K562 (cell line): ENCODE measurements at regions not wholly inside any gene's neighbourhood (a gene's known extent, or its start where the extent isn't known, plus 50 kb on each side); places are given as distances from the start of the nearest gene placed in this dataset.

Experiments
- ATAC-seq: fragments of 200-7000 bp; cut with Tn5 transposase; 3 replicates; pipeline ENCODE4 v1.9.1; 2020; ENCODE audit warnings: moderate library complexity
- BruUV-seq: library from RNA; stranded (reverse); fragments of 400-500 nt; replicated peaks from 2 replicates; lab custom pipeline; 2021; lab: Mats Ljungman, UMichigan
- CTCF ChIA-PET: fragments of 300-600 bp; formaldehyde crosslinking; extraction: SDS; loops from one replicate; lab custom pipeline; 2021; ENCODE audit warnings: low intra/inter-chr PET ratio; lab: Yijun Ruan, JAX
- POLR2A ChIA-PET: fragments of 300-600, 350-650 bp; sonication (Branson Sonifier 250); formaldehyde crosslinking; extraction: SDS; loops from one replicate; lab custom pipeline; 2021; ENCODE audit warnings: antibody characterized with exemption, inconsistent platforms; lab: Yijun Ruan, JAX
- DNase-seq, 4 experiments: peaks; one replicate each; pipeline versions ENCODE4 v3.0.0 to v3.0.0-alpha.2; 2011 to 2018; ENCODE audit warnings: low spot score in 3 of 4, mixed read lengths in 3 of 4; ENCODE audit errors: extremely low read depth in 1 of 4
- FAIRE-seq: peaks from 2 replicates; lab custom pipeline; 2011; peaks lifted over from hg19 to GRCh38; lab: Jason Lieb, UNC
- H2AFZ ChIP-seq: 2 replicates; pipeline ENCODE4 v1.6.0; 2011; ENCODE audit warnings: low read depth, low read length, control low read depth, inconsistent platforms
- H3K27ac ChIP-seq: fragments of 200-600 bp; 3 replicates; pipeline ENCODE4 v1.8.0; 2011; ENCODE audit warnings: low read depth, mild to moderate bottlenecking, control low read depth, inconsistent platforms, low read length, moderate library complexity, mixed read lengths; ENCODE audit errors: extremely low read depth
- H3K27me3 ChIP-seq, 2 experiments: fragments of 300-600 bp in 1 of 2; 2 replicates in 1 of 2; 3 replicates in 1 of 2; pipeline versions ENCODE4 v1.6.0 to v1.8.0; 2011; ENCODE audit warnings: inconsistent platforms in 2 of 2, low read length in 2 of 2, mild to moderate bottlenecking in 1 of 2, mixed read lengths in 1 of 2, moderate library complexity in 1 of 2; ENCODE audit not compliant: control insufficient read depth in 2 of 2, insufficient read depth in 2 of 2
- H3K36me3 ChIP-seq: fragments of 300-600 bp; 3 replicates; pipeline ENCODE4 v1.8.0; 2011; ENCODE audit warnings: mild to moderate bottlenecking, low read length, inconsistent platforms; ENCODE audit not compliant: control insufficient read depth, insufficient read depth
- H3K4me1 ChIP-seq, 2 experiments: fragments of 200-600 bp in 1 of 2; replicated peaks in 1 of 2; 2 replicates in 1 of 2; 3 replicates in 1 of 2; pipeline versions ENCODE4 v1.5.1 to v1.8.0; 2011; ENCODE audit warnings: inconsistent platforms in 2 of 2, low read length in 2 of 2, mild to moderate bottlenecking in 1 of 2, mixed read lengths in 1 of 2, moderate library complexity in 1 of 2; ENCODE audit not compliant: control insufficient read depth in 2 of 2, insufficient read depth in 2 of 2
- H3K4me2 ChIP-seq: 2 replicates; pipeline ENCODE4 v1.6.1; 2011; ENCODE audit warnings: low read length, control low read depth, inconsistent platforms, mixed read lengths; ENCODE audit not compliant: insufficient read depth
- H3K4me3 ChIP-seq: fragments of 200-600 bp; sonication (generic), shearing (Covaris generic); 2 replicates; pipeline ENCODE4 v1.5.1; 2016; ENCODE audit warnings: control low read depth, inconsistent platforms
- H3K79me2 ChIP-seq: fragments of 200-600 bp; 3 replicates; pipeline ENCODE4 v1.8.0; 2011; ENCODE audit warnings: low read length, inconsistent platforms; ENCODE audit not compliant: control insufficient read depth, insufficient read depth
- H3K9ac ChIP-seq, 2 experiments: 2 replicates each; pipeline versions ENCODE4 v1.6.0 to v1.6.1; 2011; ENCODE audit warnings: low read depth in 2 of 2, low read length in 2 of 2, control low read depth in 1 of 2, inconsistent platforms in 1 of 2, mild to moderate bottlenecking in 1 of 2, mixed read lengths in 1 of 2; ENCODE audit not compliant: insufficient read depth in 1 of 2
- H3K9me1 ChIP-seq: one replicate; pipeline ENCODE4 v1.6.0; 2011; ENCODE audit warnings: inconsistent platforms, mild to moderate bottlenecking, low read length, moderate library complexity; ENCODE audit not compliant: control insufficient read depth, insufficient read depth
- H3K9me3 ChIP-seq: replicated peaks from 2 replicates; pipeline ENCODE4 v1.5.1; 2011; ENCODE audit warnings: low read depth, low read length, inconsistent platforms; ENCODE audit not compliant: control insufficient read depth, insufficient read depth
- H4K20me1 ChIP-seq: replicated peaks from 2 replicates; pipeline ENCODE4 v1.6.1; 2011; ENCODE audit warnings: low read length, inconsistent platforms, mixed read lengths; ENCODE audit not compliant: control insufficient read depth, insufficient read depth
- CXXC5 ChIP-seq: fragments of 250-450 bp; sonication (Bioruptor Pico); IDR thresholded peaks from 2 replicates; pipeline ENCODE4 v1.8.0; 2022; ENCODE audit warnings: inconsistent platforms, mild to moderate bottlenecking, moderate library complexity
- E2F4 ChIP-seq: sonication (generic); formaldehyde crosslinking; IDR thresholded peaks from 2 replicates; pipeline ENCODE4 v1.8.0; 2022; ENCODE audit warnings: mild to moderate bottlenecking, low read depth, missing genetic modification reagents
- EWSR1 ChIP-seq: fragments of 450-650 bp; IDR thresholded peaks from 2 replicates; pipeline ENCODE4 v1.6.1; 2018; ENCODE audit warnings: borderline replicate concordance, mild to moderate bottlenecking, low read depth, moderate library complexity; ENCODE audit not compliant: partially characterized antibody
- L3MBTL2 ChIP-seq: fragments of 450-650 bp; IDR thresholded peaks from 2 replicates; pipeline ENCODE4 v1.6.1; 2016; ENCODE audit warnings: mild to moderate bottlenecking, moderate library complexity
- MEF2D ChIP-seq: conservative IDR thresholded peaks from 2 replicates; pipeline ENCODE4 v1.6.1; 2016; ENCODE audit warnings: low read depth, missing genetic modification characterization, missing compliant biosample characterization
- NFYB ChIP-seq: IDR thresholded peaks from 2 replicates; pipeline ENCODE4 v1.6.1; 2011; ENCODE audit warnings: mild to moderate bottlenecking, moderate library complexity; ENCODE audit not compliant: insufficient read length; ENCODE audit errors: extremely low read depth
- PHB2 ChIP-seq: fragments of 450-650 bp; IDR thresholded peaks from 2 replicates; pipeline ENCODE4 v1.6.1; 2017; ENCODE audit warnings: low read depth
- PML ChIP-seq: IDR thresholded peaks from 2 replicates; pipeline ENCODE4 v1.6.1; 2012; ENCODE audit warnings: low read length, inconsistent platforms
- RBM39 ChIP-seq: fragments of 200-400 bp; formaldehyde crosslinking; optimal IDR thresholded peaks from 2 replicates; pipeline ENCODE3; 2018; ENCODE audit warnings: low read depth, low read length
- SMAD4 ChIP-seq: fragments of 250-450 bp; sonication (Bioruptor Pico); conservative IDR thresholded peaks from 2 replicates; pipeline ENCODE4 v1.8.0; 2021; ENCODE audit warnings: inconsistent platforms, mild to moderate bottlenecking, moderate library complexity
- TAF1 ChIP-seq: IDR thresholded peaks from 2 replicates; pipeline ENCODE4 v1.6.1; 2011; ENCODE audit warnings: mild to moderate bottlenecking, low read length, moderate library complexity; ENCODE audit not compliant: insufficient read depth, control insufficient read depth, severe bottlenecking; ENCODE audit errors: extremely low read depth
- TAL1 ChIP-seq: fragments of 450-650 bp; IDR thresholded peaks from 2 replicates; pipeline ENCODE4 v1.6.1; 2016; ENCODE audit warnings: mild to moderate bottlenecking
- UBTF ChIP-seq, 2 experiments: IDR thresholded peaks; 2 replicates each; pipeline ENCODE4 v1.6.1; 2012; ENCODE audit warnings: improper control_type of control experiment in 2 of 2, low read depth in 2 of 2, low read length in 2 of 2, borderline replicate concordance in 1 of 2
- ZNF75A ChIP-seq: fragments of 450-650 bp; formaldehyde crosslinking; IDR thresholded peaks from 2 replicates; pipeline ENCODE4 v1.4.0; 2020; ENCODE audit warnings: mild to moderate bottlenecking
- WGBS: fragments of 100-300 bp; shearing (Covaris generic); methylation state at CpG from one replicate; pipeline ENCODE4 v1.1.6; 2016; ENCODE audit warnings: low coverage, mixed read lengths; ENCODE audit not compliant: insufficient coverage; ENCODE audit errors: missing lambda C conversion rate; 5-methylcytosine and 5-hydroxymethylcytosine counted together
- in situ Hi-C: fragments of 300-500 bp; cut with MboI; formaldehyde crosslinking; loops from 4 replicates; pipeline ENCODE4 v1.15.0; 2018; ENCODE audit warnings: inconsistent platforms, mixed read lengths
- intact Hi-C: fragments of 100-400 bp; cut with micrococcal nuclease; formaldehyde crosslinking; loops from 2 replicates; pipeline ENCODE4 v1.14.2; 2022

- in situ Hi-C loops (no loop called here), intact Hi-C loops (no loop called here)
- Histone ChIP-seq H3K9me3 (no peaks in the 10 kb centered on the region), H3K9ac (no peak overlapping the region), H3K4me1 (no peaks in the 10 kb centered on the region), H3K9me1 (no peaks in the 10 kb centered on the region), H3K79me2 (no peaks in the 10 kb centered on the region), H2AFZ (no peak overlapping the region), H3K27ac (no peak overlapping the region), H3K36me3 (no peaks in the 10 kb centered on the region), H4K20me1 (no peaks in the 10 kb centered on the region), H3K4me2 (no peak overlapping the region), H3K27me3 (no peaks in the 10 kb centered on the region), H3K4me3 (no peak overlapping the region)
- ATAC-seq (no peak), FAIRE-seq (no peak), DNase-seq (no peak)
- POLR2A ChIA-PET: no interaction called here
- no TSS peak for BruUV-seq
- TF ChIP-seq TAL1 (no peak), TAF1 (no peak), CXXC5 (CRISPR knock-in tag) (no peak), PHB2 (no peak), EWSR1 (no peak), L3MBTL2 (no peak), UBTF (IDR thresholded peaks at IDR 0.05; ENCODE audit: borderline replicate concordance in 1 of 2, low read depth in 2 of 2, low read length in 2 of 2) (no peak), PML (no peak), SMAD4 (CRISPR knock-in tag) (no peak), RBM39 (no peak), ZNF75A (CRISPR knock-in tag) (no peak), NFYB (no peak), MEF2D (tag) (no peak), E2F4 (CRISPR knock-in tag) (no peak)
- WGBS: 0% methylated on average over 10 of the region's 11 CpGs
- CTCF ChIA-PET: no interaction called here
These were observed 150.0 kb downstream of the KLF12 start for GRCh38 chr13:73984201-73984600.
